ENCODE measurements at regions not wholly inside any gene's neighbourhood (a gene's known extent, or its start where the extent isn't known, plus 50 kb on each side); places are given as distances from the start of the nearest gene placed in this dataset.

GRCh38 chr5:167797933-167798332 is 493.5 kb upstream of the WWC1 start:
- Mint-ChIP-seq H3K27ac (no peak overlapping the region), H3K9me3 (no peaks in the 10 kb centered on the region), H3K4me3 (no peak overlapping the region), H3K36me3 (no peaks in the 10 kb centered on the region), H3K27me3 (ENCODE audit: low read depth in 3 of 3) (no peaks in the 10 kb centered on the region), H3K4me1 (peaks cover 8% of the 10 kb centered on the region)
- intact Hi-C loops (cut with micrococcal nuclease): no loop called here
- H3K4me1 ChIP-seq (ENCODE audit: control insufficient read depth in 1 of 2, insufficient read depth in 2 of 2, low read length in 2 of 2): peaks cover 13 to 20% of the 10 kb centered on the region in 2 donors
- H3K9ac ChIP-seq (ENCODE audit: insufficient read depth, low read length, poor library complexity, severe bottlenecking): no peak overlapping the region
- no peak overlapping the region for H2AFZ ChIP-seq (ENCODE audit: insufficient read depth, low read depth, low read length, poor library complexity, severe bottlenecking)
- H3K4me2 ChIP-seq (replicated peaks; ENCODE audit: extremely low read depth, low read length, poor library complexity, severe bottlenecking): no peak overlapping the region
- WGBS (ENCODE audit: insufficient coverage): 70% methylated on average over 2 of the region's 3 CpGs
- no peaks in the 10 kb centered on the region for H4K20me1 ChIP-seq (ENCODE audit: insufficient read depth, low read length)
- no peaks in the 10 kb centered on the region for H3K36me3 ChIP-seq (replicated peaks in 1 of 2; ENCODE audit: control insufficient read depth in 1 of 2, insufficient read depth in 2 of 2, low read length in 2 of 2)
- no peak for TF ChIP-seq CTCF (IDR thresholded peaks at IDR 0.05)
- H3K27ac ChIP-seq (ENCODE audit: low read depth in 1 of 2, low read length in 2 of 2): no peak overlapping the region
- DNase-seq: no peak
- no peaks in the 10 kb centered on the region for H3K27me3 ChIP-seq (ENCODE audit: control insufficient read depth in 2 of 2, insufficient read depth in 2 of 2, low read length in 2 of 2)
- H3K9me3 ChIP-seq (replicated peaks in 1 of 2; ENCODE audit: control insufficient read depth in 1 of 2, insufficient read depth in 1 of 2, low read length in 2 of 2): no peaks in the 10 kb centered on the region
- H3K4me3 ChIP-seq (replicated peaks in 1 of 3; ENCODE audit: low read depth in 2 of 3, low read length in 3 of 3): no peak overlapping the region
- H3K79me2 ChIP-seq (ENCODE audit: insufficient read depth, low read length): no peaks in the 10 kb centered on the region

GRCh38 chr5:167798448-167798847 is 493.0 kb upstream of the WWC1 start:
- no peaks in the 10 kb centered on the region for H3K79me2 ChIP-seq (ENCODE audit: insufficient read depth, low read length)
- Mint-ChIP-seq H3K27me3 (ENCODE audit: low read depth in 3 of 3) (peaks cover 0 to 3% (median 0%) of the 10 kb centered on the region in 3 donors), H3K9me3 (no peaks in the 10 kb centered on the region), H3K36me3 (no peaks in the 10 kb centered on the region), H3K4me1 (peaks cover 7% of the 10 kb centered on the region), H3K4me3 (no peak overlapping the region), H3K27ac (peak overlapping the region in 2 of 7 donors; percentile 18)
- no peak overlapping the region for H3K4me2 ChIP-seq (replicated peaks; ENCODE audit: extremely low read depth, low read length, poor library complexity, severe bottlenecking)
- H3K27ac ChIP-seq (ENCODE audit: low read depth in 1 of 2, low read length in 2 of 2): no peak overlapping the region
- H2AFZ ChIP-seq (ENCODE audit: insufficient read depth, low read depth, low read length, poor library complexity, severe bottlenecking): no peak overlapping the region
- H3K36me3 ChIP-seq (replicated peaks in 1 of 2; ENCODE audit: control insufficient read depth in 1 of 2, insufficient read depth in 2 of 2, low read length in 2 of 2): no peaks in the 10 kb centered on the region
- no peak overlapping the region for H3K4me3 ChIP-seq (replicated peaks in 1 of 3; ENCODE audit: low read depth in 2 of 3, low read length in 3 of 3)
- H3K4me1 ChIP-seq (ENCODE audit: control insufficient read depth in 1 of 2, insufficient read depth in 2 of 2, low read length in 2 of 2): peaks cover 11 to 17% of the 10 kb centered on the region in 2 donors
- H3K9ac ChIP-seq (ENCODE audit: insufficient read depth, low read length, poor library complexity, severe bottlenecking): no peak overlapping the region
- H4K20me1 ChIP-seq (ENCODE audit: insufficient read depth, low read length): no peaks in the 10 kb centered on the region
- no peaks in the 10 kb centered on the region for H3K9me3 ChIP-seq (replicated peaks in 1 of 2; ENCODE audit: control insufficient read depth in 1 of 2, insufficient read depth in 1 of 2, low read length in 2 of 2)
- intact Hi-C loops (cut with micrococcal nuclease): no loop called here
- no peaks in the 10 kb centered on the region for H3K27me3 ChIP-seq (ENCODE audit: control insufficient read depth in 2 of 2, insufficient read depth in 2 of 2, low read length in 2 of 2)
- 94% methylated on average over 6 of the region's 7 CpGs for WGBS (ENCODE audit: insufficient coverage)
- DNase-seq: no peak
- TF ChIP-seq CTCF (IDR thresholded peaks at IDR 0.05): no peak

All from CD14-positive monocyte (primary cell).